GM20000 (cell line): ENCODE measurements at regions not wholly inside any gene's neighbourhood (a gene's known extent, or its start where the extent isn't known, plus 50 kb on each side); places are given as distances from the start of the nearest gene placed in this dataset.

Experiments used
- DNase-seq: peaks from one replicate; pipeline ENCODE4 v3.0.0; 2012; ENCODE audit warnings: low spot score
- TF ChIP-seq, protein P1 (sequence below): IDR thresholded peaks from 2 replicates; pipeline ENCODE4 v1.5.1; 2012; ENCODE audit warnings: mild to moderate bottlenecking, control low read depth; ENCODE audit errors: extremely low read depth, missing control alignments

GRCh38 chr11:28984231-28984630 is 876.0 kb downstream of the METTL15 start:
- no peak for DNase-seq
- TF ChIP-seq, protein P1, sequence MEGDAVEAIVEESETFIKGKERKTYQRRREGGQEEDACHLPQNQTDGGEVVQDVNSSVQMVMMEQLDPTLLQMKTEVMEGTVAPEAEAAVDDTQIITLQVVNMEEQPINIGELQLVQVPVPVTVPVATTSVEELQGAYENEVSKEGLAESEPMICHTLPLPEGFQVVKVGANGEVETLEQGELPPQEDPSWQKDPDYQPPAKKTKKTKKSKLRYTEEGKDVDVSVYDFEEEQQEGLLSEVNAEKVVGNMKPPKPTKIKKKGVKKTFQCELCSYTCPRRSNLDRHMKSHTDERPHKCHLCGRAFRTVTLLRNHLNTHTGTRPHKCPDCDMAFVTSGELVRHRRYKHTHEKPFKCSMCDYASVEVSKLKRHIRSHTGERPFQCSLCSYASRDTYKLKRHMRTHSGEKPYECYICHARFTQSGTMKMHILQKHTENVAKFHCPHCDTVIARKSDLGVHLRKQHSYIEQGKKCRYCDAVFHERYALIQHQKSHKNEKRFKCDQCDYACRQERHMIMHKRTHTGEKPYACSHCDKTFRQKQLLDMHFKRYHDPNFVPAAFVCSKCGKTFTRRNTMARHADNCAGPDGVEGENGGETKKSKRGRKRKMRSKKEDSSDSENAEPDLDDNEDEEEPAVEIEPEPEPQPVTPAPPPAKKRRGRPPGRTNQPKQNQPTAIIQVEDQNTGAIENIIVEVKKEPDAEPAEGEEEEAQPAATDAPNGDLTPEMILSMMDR = no peak

- DNase-seq = no peak
Measured at GRCh38 chr11:28983780-28984179, 875.6 kb downstream of the METTL15 start.

DNA sequence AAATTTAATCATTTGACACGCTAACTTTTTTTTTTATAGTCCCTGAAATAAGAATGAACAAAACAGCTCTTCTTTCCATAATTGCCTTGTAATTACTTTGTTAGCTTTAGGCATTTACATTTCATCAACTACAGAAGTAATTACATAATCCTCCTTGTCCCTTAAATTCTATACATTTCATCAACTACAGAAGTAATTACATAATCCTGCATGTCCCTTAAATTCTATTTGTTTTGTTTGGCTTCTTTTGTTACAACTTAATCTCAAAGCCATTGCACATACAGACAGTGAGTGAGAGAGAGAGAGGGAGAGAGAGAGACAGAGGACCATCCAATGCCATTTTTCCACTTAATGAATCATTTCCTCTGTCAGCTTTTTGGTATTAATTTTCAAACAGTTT is 873.2 kb downstream of the METTL15 start:
- TF ChIP-seq, protein P1 = no peak
- no peak for DNase-seq

More at GRCh38 chr11:28983780-28984179, 875.6 kb downstream of the METTL15 start:
- TF ChIP-seq, protein P1 = no peak

GRCh38 chr11:28976801-28977145 is 868.6 kb downstream of the METTL15 start:
- TF ChIP-seq, protein P1 = no peak
- no peak for DNase-seq

DNA sequence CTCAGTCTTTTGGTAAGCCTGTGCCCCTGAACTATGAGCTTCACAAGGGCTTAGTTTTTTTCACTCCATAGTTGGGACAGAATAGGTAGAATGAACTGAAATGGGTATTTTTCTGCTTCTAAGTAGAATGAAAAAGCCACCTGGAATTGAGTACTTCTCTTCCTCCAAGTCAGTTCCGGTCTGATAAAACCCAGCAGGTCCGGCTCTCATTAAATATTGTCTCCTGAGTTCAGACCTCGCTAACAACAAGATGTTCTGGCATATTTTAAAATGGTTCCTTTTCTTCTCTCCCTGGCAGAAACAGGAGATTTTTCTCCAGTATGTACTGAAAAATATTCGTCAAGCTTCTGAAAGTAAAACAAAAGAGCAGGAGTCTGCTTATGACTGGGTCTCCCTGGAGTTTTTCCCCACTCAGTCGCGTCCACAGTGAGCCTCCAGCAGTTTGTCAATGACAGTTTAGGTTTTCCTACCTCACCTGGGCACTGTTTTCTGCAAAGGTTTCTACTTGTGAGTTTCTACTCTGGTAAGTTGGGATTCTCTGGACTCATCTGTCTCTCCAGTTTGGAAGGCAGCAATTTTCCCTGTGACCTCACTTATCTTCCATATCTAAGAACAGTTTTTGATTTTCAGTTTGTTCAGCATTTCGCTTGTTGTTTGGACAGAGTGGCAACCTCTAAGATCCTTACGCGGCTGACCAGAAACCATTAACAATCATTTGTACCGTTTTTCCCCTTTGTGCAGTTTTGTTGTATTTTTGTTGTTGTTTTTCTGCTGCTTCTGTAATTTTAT is 868.0 kb downstream of the METTL15 start:
- no peak for DNase-seq
- TF ChIP-seq, protein P1 = no peak

DNA sequence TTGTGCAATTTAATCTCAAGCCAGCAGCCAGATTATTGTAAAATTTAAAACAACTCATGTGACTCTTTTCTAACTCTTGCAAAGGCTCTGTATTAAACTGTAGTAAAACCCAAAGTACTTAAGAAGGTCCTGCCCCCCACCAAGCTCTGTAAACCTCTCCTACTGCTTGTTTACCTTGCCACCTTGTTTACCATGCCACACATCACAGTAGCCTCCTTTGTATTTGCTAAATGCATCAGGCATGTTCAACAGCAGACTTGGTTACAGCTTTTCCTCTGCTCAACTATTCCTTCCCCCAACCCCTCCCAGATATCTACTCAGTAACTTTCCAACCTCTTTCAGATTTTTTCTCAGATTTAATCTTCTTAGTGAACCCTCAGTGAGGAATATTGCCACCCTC is 861.6 kb downstream of the METTL15 start:
- DNase-seq = no peak

GRCh38 chr11:28966951-28967350 is 858.8 kb downstream of the METTL15 start:
- TF ChIP-seq, protein P1 = no peak
- DNase-seq = no peak

More for the DNA sequence above, 861.6 kb downstream of the METTL15 start:
- TF ChIP-seq, protein P1 = no peak
